GM19035 (cell line): ENCODE measurements at regions not wholly inside any gene's neighbourhood (a gene's known extent, or its start where the extent isn't known, plus 50 kb on each side); places are given as distances from the start of the nearest gene placed in this dataset.

Experiments used
- ATAC-seq: cut with Tn5 transposase; IDR thresholded peaks from one replicate; pipeline ENCODE4 v1.9.1; 2021; ENCODE audit not compliant: unreplicated experiment

GRCh38 chr2:186431306-186431705 is 54.8 kb upstream of the ZC3H15 start:
- no peak for ATAC-seq

GRCh38 chr2:186433040-186433439 is 53.0 kb upstream of the ZC3H15 start:
- ATAC-seq = no peak

- no peak for ATAC-seq
Measured at GRCh38 chr2:186433777-186434432, 52.2 kb upstream of the ZC3H15 start.
